Stimulated activated naive B cell treated with anti-CD40 and anti-IgM and Interleukin-4, amounts not matched to agents 10 μg/mL and 1 μg/mL and 100 μg/mL, for 72 hours (primary cell): ENCODE measurements at regions not wholly inside any gene's neighbourhood (a gene's known extent, or its start where the extent isn't known, plus 50 kb on each side); places are given as distances from the start of the nearest gene placed in this dataset.
"Not testable (repeated sequence)": the region's sequence is repeated elsewhere in the genome, so short reads cannot be mapped to it uniquely, and the experiment has no call there.

ENCODE experiments used
- ATAC-seq, 2 donors: fragments of 150-1000 bp; cut with Tn5 transposase; replicated peaks; 2 replicates each; pipeline ENCODE4 v1.10.0; 2021; ENCODE audit warnings: moderate library complexity in 1 of 2
- DNase-seq: peaks from one replicate; pipeline ENCODE4 v3.0.0; 2021
- H3K27ac Mint-ChIP-seq: one replicate; pipeline ENCODE4 v1.8.0; 2022; ENCODE audit warnings: mild to moderate bottlenecking, mixed read lengths
- H3K27me3 Mint-ChIP-seq, 2 donors: one replicate each; pipeline ENCODE4 v1.8.0; 2022; ENCODE audit warnings: mixed read lengths in 2 of 2
- H3K36me3 Mint-ChIP-seq, 2 donors: one replicate each; pipeline ENCODE4 v1.8.0; 2022; ENCODE audit warnings: mixed read lengths in 2 of 2, mild to moderate bottlenecking in 1 of 2
- H3K4me1 Mint-ChIP-seq, 2 donors: one replicate each; pipeline ENCODE4 v1.8.0; 2022; ENCODE audit warnings: mixed read lengths in 2 of 2, mild to moderate bottlenecking in 1 of 2
- H3K4me3 Mint-ChIP-seq, 2 donors: one replicate each; pipeline ENCODE4 v1.8.0; 2022; ENCODE audit warnings: mild to moderate bottlenecking in 2 of 2, mixed read lengths in 2 of 2, moderate library complexity in 1 of 2
- H3K9me3 Mint-ChIP-seq, 2 donors: one replicate each; pipeline ENCODE4 v1.8.0; 2022; ENCODE audit warnings: mixed read lengths in 2 of 2, mild to moderate bottlenecking in 1 of 2

- DNase-seq (no peak), ATAC-seq (no peak)
- H3K9me3 Mint-ChIP-seq: peaks cover 0 to 3% of the 10 kb centered on the region in 2 donors
- H3K27ac Mint-ChIP-seq: no peak overlapping the region
- no peaks in the 10 kb centered on the region for H3K4me1 Mint-ChIP-seq
- H3K27me3 Mint-ChIP-seq: no peaks in the 10 kb centered on the region
- no peak overlapping the region for H3K4me3 Mint-ChIP-seq
- H3K36me3 Mint-ChIP-seq: no peaks in the 10 kb centered on the region
These were observed 151.5 kb upstream of the RXFP2 start for GRCh38 chr13:31587698-31588266.

- Mint-ChIP-seq H3K4me1 (no peaks in the 10 kb centered on the region), H3K27ac (no peak overlapping the region), H3K36me3 (no peaks in the 10 kb centered on the region), H3K27me3 (no peaks in the 10 kb centered on the region), H3K4me3 (no peak overlapping the region), H3K9me3 (peaks cover 0 to 1% of the 10 kb centered on the region in 2 donors)
- ATAC-seq: no peak
- no peak for DNase-seq
These were observed 151.0 kb upstream of the RXFP2 start for GRCh38 chr13:31588316-31588715.

- H3K27me3 Mint-ChIP-seq: no peaks in the 10 kb centered on the region
- no peak overlapping the region for H3K27ac Mint-ChIP-seq
- H3K36me3 Mint-ChIP-seq: no peaks in the 10 kb centered on the region
- H3K9me3 Mint-ChIP-seq: peaks cover 3 to 7% of the 10 kb centered on the region in 2 donors
- ATAC-seq (no peak), DNase-seq (no peak)
- no peaks in the 10 kb centered on the region for H3K4me1 Mint-ChIP-seq
- no peak overlapping the region for H3K4me3 Mint-ChIP-seq
These were observed 150.4 kb upstream of the RXFP2 start for GRCh38 chr13:31588893-31589292.

- no peaks in the 10 kb centered on the region for H3K4me1 Mint-ChIP-seq
- ATAC-seq: no peak
- no peaks in the 10 kb centered on the region for H3K36me3 Mint-ChIP-seq
- DNase-seq: no peak
- H3K9me3 Mint-ChIP-seq: peaks cover 3 to 7% of the 10 kb centered on the region in 2 donors
- no peak overlapping the region for H3K27ac Mint-ChIP-seq
- no peak overlapping the region for H3K4me3 Mint-ChIP-seq
- no peaks in the 10 kb centered on the region for H3K27me3 Mint-ChIP-seq
These were observed 147.6 kb upstream of the RXFP2 start for GRCh38 chr13:31591642-31592233.

GRCh38 chr13:31594056-31594455 lies 145.3 kb upstream of the RXFP2 start:
- Mint-ChIP-seq H3K27me3 (no peaks in the 10 kb centered on the region), H3K36me3 (no peaks in the 10 kb centered on the region), H3K9me3 (peaks cover 5 to 7% of the 10 kb centered on the region in 2 donors), H3K27ac (no peak overlapping the region), H3K4me1 (no peaks in the 10 kb centered on the region), H3K4me3 (no peak overlapping the region)
- no peak for DNase-seq
- ATAC-seq: no peak

GRCh38 chr13:31595563-31595962 lies 143.8 kb upstream of the RXFP2 start:
- ATAC-seq (no peak), DNase-seq (no peak)
- no peaks in the 10 kb centered on the region for H3K4me1 Mint-ChIP-seq
- H3K27me3 Mint-ChIP-seq: no peaks in the 10 kb centered on the region
- H3K4me3 Mint-ChIP-seq: no peak overlapping the region
- no peaks in the 10 kb centered on the region for H3K36me3 Mint-ChIP-seq
- H3K27ac Mint-ChIP-seq: no peak overlapping the region
- peaks cover 5 to 7% of the 10 kb centered on the region in 2 donors for H3K9me3 Mint-ChIP-seq

- DNase-seq: no peak
- no peaks in the 10 kb centered on the region for H3K27me3 Mint-ChIP-seq
- H3K9me3 Mint-ChIP-seq: peaks cover 0 to 2% of the 10 kb centered on the region in 2 donors
- H3K4me3 Mint-ChIP-seq: no peak overlapping the region
- ATAC-seq: no peak
- H3K27ac Mint-ChIP-seq: no peak overlapping the region
- no peaks in the 10 kb centered on the region for H3K36me3 Mint-ChIP-seq
- no peaks in the 10 kb centered on the region for H3K4me1 Mint-ChIP-seq
These were observed 140.3 kb upstream of the RXFP2 start for GRCh38 chr13:31598990-31599389.

- no peak for DNase-seq
These were observed 134.1 kb upstream of the RXFP2 start for GRCh38 chr13:31605076-31605860.

GRCh38 chr13:31607531-31607930 lies 131.8 kb upstream of the RXFP2 start:
- not testable (repeated sequence) for H3K9me3 Mint-ChIP-seq, H3K27me3 Mint-ChIP-seq, H3K4me1 Mint-ChIP-seq, H3K4me3 Mint-ChIP-seq, ATAC-seq, H3K27ac Mint-ChIP-seq, DNase-seq, H3K36me3 Mint-ChIP-seq

More at GRCh38 chr13:31605076-31605860, 134.1 kb upstream of the RXFP2 start:
- no peaks in the 10 kb centered on the region for H3K4me1 Mint-ChIP-seq
- H3K36me3 Mint-ChIP-seq: no peaks in the 10 kb centered on the region
- H3K9me3 Mint-ChIP-seq: peaks cover 0 to 2% of the 10 kb centered on the region in 2 donors
- H3K27ac Mint-ChIP-seq: no peak overlapping the region
- H3K27me3 Mint-ChIP-seq: no peaks in the 10 kb centered on the region
- no peak overlapping the region for H3K4me3 Mint-ChIP-seq
- ATAC-seq: no peak

- not testable (repeated sequence) for DNase-seq, H3K9me3 Mint-ChIP-seq, H3K27me3 Mint-ChIP-seq, H3K36me3 Mint-ChIP-seq, ATAC-seq, H3K4me1 Mint-ChIP-seq, H3K4me3 Mint-ChIP-seq, H3K27ac Mint-ChIP-seq
These were observed 130.5 kb upstream of the RXFP2 start for GRCh38 chr13:31608780-31609179.

- no peak for ATAC-seq
- H3K9me3 Mint-ChIP-seq: peaks cover 7 to 11% of the 10 kb centered on the region in 2 donors
- H3K4me1 Mint-ChIP-seq: no peaks in the 10 kb centered on the region
- H3K27ac Mint-ChIP-seq: no peak overlapping the region
- no peaks in the 10 kb centered on the region for H3K27me3 Mint-ChIP-seq
- DNase-seq: no peak
- no peak overlapping the region for H3K4me3 Mint-ChIP-seq
- H3K36me3 Mint-ChIP-seq: no peaks in the 10 kb centered on the region
These were observed 128.9 kb upstream of the RXFP2 start for GRCh38 chr13:31610270-31610998.

GRCh38 chr13:31611214-31611613 lies 128.1 kb upstream of the RXFP2 start:
- peaks cover 9 to 11% of the 10 kb centered on the region in 2 donors for H3K9me3 Mint-ChIP-seq
- DNase-seq (no peak), ATAC-seq (no peak)
- no peaks in the 10 kb centered on the region for H3K27me3 Mint-ChIP-seq
- no peaks in the 10 kb centered on the region for H3K4me1 Mint-ChIP-seq
- no peaks in the 10 kb centered on the region for H3K36me3 Mint-ChIP-seq
- no peak overlapping the region for H3K4me3 Mint-ChIP-seq
- H3K27ac Mint-ChIP-seq: no peak overlapping the region

- no peaks in the 10 kb centered on the region for H3K27me3 Mint-ChIP-seq
- H3K27ac Mint-ChIP-seq: no peak overlapping the region
- DNase-seq: no peak
These were observed 125.3 kb upstream of the RXFP2 start for GRCh38 chr13:31614073-31614472.

GRCh38 chr13:31614704-31615103 lies 124.6 kb upstream of the RXFP2 start:
- Mint-ChIP-seq H3K4me1 (no peaks in the 10 kb centered on the region), H3K27ac (no peak overlapping the region), H3K27me3 (no peaks in the 10 kb centered on the region), H3K9me3 (peaks cover 9 to 11% of the 10 kb centered on the region in 2 donors), H3K36me3 (no peaks in the 10 kb centered on the region), H3K4me3 (no peak overlapping the region)
- DNase-seq: no peak
- no peak for ATAC-seq

More at GRCh38 chr13:31614073-31614472, 125.3 kb upstream of the RXFP2 start:
- Mint-ChIP-seq H3K4me3 (no peak overlapping the region), H3K4me1 (no peaks in the 10 kb centered on the region), H3K9me3 (peaks cover 9 to 11% of the 10 kb centered on the region in 2 donors), H3K36me3 (no peaks in the 10 kb centered on the region)
- no peak for ATAC-seq
